ENCODE measurements at regions not wholly inside any gene's neighbourhood (a gene's known extent, or its start where the extent isn't known, plus 50 kb on each side); places are given as distances from the start of the nearest gene placed in this dataset.
"Not testable (repeated sequence)": the region's sequence is repeated elsewhere in the genome, so short reads cannot be mapped to it uniquely, and the experiment has no call there.

DNA sequence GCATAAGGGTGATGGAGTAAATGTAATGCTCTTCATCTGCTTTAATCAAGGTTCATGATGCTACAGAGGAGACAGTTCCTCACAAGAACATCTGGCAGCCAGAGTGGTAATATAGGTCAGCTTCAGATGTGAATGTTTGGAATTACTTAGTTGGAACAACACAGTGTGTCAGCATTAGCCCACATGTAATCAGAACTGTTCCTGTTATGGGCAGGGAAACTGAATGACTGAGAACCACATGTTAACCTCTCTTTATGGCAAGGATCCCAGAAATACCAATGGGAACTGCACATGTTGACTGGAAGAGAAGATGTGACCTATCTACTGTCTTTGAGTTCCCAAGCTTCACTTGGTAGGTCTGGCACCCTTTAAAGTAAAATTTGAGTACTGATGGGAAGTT, 390.1 kb upstream of the PDE3A start:
- DNase-seq (ENCODE audit: low read depth in 2 of 2) = peak; percentile 58 to 59

GRCh38 chr12:19979584-19979983, 388.8 kb upstream of the PDE3A start:
- DNase-seq (ENCODE audit: low read depth in 2 of 2) = peak in 1 of 2 donors; percentile 78

DNA sequence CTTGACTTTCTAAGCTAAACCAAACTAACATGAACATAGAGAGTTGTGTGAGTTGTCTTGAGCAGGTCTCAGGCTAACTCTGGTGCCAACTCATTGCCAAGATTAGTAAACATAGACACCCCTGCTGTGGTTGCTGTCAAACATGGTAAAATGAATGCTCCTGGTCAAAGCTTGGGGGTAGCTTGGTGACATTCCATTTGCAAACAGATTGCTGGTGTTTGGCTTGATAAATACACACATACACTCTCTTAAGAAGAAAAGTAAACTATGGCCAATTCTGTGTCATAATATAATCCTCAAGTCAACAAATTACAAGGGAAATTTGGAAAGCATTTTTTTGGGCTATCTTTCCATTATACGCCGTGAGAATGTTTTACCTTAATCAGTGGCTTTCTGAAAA, 386.4 kb upstream of the PDE3A start:
- DNase-seq (ENCODE audit: low read depth in 2 of 2) = no peak

DNA sequence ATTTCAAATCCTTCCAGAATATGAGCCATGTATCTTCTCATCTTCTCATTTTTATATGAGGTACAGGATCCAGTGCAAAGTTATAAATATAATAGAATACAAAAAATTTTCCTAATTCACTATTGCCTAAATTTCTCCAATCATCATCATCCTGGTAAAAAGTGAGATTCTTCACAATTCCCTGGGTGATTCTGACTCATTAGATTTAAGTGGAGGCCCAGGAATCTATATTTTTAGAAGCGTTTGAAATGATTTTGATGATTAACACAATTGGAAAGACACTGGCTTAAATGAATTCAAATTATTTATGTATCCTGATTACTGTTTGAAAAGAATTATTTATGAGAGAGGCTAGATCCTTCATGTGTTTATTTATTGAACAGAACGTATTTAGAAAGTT, 380.3 kb upstream of the PDE3A start:
- DNase-seq (ENCODE audit: low read depth in 2 of 2) = no peak

GRCh38 chr12:19988459-19988873, 379.9 kb upstream of the PDE3A start:
- DNase-seq (ENCODE audit: low read depth in 2 of 2) = peak in 1 of 2 donors; percentile 36

DNA sequence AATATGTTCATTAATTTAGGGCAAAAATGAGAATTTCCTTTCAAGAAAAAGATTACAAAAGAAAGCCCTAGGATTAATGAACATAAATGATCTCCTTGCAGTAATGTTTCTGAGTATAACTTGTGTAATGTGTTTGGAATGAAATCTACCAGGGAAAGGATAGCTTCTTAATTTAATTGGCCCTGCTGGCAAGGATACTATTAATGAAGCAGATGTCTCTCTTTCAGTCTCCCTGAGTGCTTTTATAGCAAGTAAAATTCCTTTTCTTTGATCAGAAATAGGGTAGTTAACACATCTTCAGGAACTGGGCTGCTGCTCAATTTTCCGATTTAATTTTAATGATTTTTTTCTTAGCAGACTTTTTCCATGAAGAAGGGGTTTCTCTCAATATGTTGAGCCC, 379.4 kb upstream of the PDE3A start:
- no peak for DNase-seq (ENCODE audit: low read depth in 2 of 2)

DNA sequence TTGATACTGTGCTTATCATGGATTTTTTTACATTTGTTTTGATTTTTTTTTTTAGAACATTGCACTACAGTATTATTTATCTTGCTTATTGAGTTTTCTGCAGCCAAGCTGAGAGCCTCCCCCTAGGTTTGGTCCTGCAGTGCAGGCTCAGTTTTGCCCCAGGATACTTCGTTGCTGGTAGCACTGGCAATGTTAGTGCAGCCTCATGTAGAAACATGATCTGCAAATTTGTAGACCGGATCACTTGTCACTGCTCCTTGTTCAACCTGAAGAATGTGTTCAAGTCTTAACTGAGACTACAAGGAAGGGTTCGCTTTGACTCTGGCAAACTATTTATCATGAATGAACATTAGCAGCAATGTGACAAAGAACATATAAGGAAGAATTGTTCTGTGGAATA, 377.2 kb upstream of the PDE3A start:
- DNase-seq (ENCODE audit: low read depth in 2 of 2) = no peak

DNA sequence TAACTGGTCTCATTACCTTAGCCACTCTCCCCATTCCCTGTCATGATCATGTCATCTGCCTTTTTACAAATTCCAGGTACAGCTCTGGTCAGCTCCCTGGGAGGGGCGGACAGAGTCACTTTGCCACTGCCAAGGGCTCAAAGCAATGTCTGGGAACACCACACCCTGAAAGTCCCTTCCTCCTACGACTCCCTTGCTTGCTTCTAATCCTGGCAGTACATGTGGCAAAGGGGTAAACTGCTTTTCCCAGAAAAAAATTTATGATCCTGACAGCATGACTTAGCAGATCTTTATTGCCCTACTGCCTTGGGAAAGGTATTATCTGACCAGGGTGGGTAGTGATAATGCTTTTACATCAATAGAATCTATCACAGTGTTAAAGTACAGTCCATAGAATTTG, 376.0 kb upstream of the PDE3A start:
- no peak for DNase-seq (ENCODE audit: low read depth in 2 of 2)

- peak in 1 of 2 donors; percentile 34 for DNase-seq (ENCODE audit: low read depth in 2 of 2)
Observed at GRCh38 chr12:19994968-19995367, 373.4 kb upstream of the PDE3A start.

- DNase-seq (ENCODE audit: low read depth in 2 of 2) = no peak
Observed at GRCh38 chr12:19997656-19998400, 370.5 kb upstream of the PDE3A start.

- peak in 1 of 2 donors; percentile 25 for DNase-seq (ENCODE audit: low read depth in 2 of 2)
Observed at GRCh38 chr12:19998411-19998810, 369.9 kb upstream of the PDE3A start.

DNA sequence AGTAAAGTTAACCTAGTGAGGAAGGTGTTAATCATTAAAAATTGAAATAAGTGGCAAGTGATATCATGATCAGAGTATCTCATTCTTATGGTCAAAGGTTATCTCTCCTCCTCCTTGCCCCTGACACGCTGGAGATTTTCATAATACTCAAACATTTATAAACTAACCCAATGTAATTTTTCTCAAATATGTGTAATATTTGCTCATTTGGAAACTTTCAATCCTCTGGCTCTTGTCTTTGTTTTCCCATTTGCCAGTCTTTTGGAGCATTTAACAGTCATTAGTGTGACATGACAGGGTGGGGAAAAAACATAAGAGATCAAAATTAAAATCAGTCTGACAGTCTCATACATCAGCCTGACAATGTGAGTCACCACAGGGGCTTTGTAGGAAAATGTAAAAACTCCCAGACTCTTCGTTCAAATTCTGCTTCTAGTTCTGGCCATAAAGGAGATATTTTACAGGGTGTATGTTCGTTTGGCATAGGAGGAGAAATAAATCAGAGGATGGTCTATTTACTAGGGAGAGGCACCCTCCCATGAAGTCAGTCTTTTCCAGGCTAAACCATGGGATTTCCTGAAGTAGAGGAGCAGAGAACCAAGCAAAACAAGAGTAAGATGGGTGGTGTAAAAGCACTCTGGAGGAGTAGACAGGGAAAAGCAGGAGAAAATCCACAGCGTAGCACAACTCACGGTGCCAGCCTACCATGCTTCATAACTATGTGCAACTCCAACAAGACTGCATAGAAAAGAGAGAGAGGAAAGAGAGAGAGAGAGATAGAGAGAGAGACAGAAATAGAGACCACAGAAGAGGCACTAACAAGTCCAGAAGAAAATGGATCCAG, 369.2 kb upstream of the PDE3A start:
- DNase-seq (ENCODE audit: low read depth in 2 of 2) = peak in 1 of 2 donors; percentile 45

DNA sequence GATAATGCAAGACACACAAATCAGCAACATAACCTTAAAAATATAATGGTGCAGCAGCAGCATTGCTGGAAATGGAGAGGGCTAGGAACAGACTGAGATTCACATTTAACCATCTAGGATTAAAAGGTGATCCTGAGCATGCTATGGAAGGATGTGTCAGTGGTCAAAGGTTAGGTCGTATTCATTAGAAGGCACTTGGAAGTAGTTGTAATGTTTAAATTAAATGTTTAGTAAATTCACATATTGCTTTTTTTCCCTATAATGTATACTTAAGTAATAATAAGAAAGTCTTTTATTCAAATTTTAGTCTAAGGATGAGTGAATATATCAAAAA, 368.6 kb upstream of the PDE3A start:
- DNase-seq (ENCODE audit: low read depth in 2 of 2) = no peak

DNA sequence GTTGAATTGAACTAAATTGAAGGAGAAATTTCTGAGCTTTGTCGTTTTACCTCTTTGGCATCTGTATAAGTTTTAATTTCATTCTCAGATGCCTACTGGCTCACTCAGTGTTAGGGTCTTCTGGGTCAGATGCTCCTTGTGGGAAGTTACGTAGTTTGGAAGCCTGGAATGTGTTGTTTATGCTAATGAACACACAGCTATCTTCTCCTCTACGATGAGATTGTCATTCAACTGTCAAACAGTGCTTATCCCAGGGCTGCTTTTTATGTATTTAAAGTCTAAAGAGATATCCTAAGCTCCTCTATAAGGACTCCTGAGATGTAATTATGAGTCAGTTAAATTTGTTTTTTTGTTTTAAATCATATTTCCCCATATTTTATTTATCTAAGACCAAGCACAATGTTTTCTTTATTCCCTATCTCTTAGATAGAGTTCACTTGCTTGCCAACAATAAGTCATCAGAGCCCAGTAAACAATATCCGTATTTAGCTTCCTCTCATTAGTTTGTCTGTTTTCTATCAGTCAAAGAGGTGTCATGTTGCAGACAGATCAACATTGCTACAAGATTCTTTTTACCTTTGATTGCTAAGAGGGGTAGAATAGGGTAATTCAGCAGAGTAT, 368.0 kb upstream of the PDE3A start:
- DNase-seq (ENCODE audit: low read depth in 2 of 2) = peak in 1 of 2 donors; percentile 47

- DNase-seq (ENCODE audit: low read depth in 2 of 2) = no peak
Observed at GRCh38 chr12:20003252-20003651, 365.1 kb upstream of the PDE3A start.

DNA sequence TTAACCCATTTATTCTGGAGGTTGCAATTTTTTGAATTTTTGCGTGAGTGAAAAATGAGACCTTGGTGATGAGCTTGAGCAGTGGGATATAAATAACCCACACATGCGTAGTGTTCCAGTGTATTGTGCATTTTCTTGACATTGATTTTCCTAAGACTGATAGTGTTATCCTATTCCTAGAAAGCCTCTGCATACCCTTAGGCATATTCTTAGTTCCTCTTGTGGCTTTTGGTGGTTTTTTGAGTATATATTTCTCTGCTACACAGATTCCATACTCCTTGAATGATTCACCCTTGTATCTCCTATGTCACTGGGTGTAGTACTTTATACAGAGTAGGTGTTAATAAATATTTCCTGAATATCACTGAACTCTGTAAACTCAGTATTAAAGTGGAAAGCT, 363.4 kb upstream of the PDE3A start:
- DNase-seq (ENCODE audit: low read depth in 2 of 2) = no peak

GRCh38 chr12:20006871-20007730, 361.2 kb upstream of the PDE3A start:
- DNase-seq (ENCODE audit: low read depth in 2 of 2) = no peak

GRCh38 chr12:20009965-20010364, 358.4 kb upstream of the PDE3A start:
- DNase-seq (ENCODE audit: low read depth in 2 of 2) = not testable (repeated sequence)

- DNase-seq (ENCODE audit: low read depth in 2 of 2) = peak in 1 of 2 donors; percentile 80
Observed at GRCh38 chr12:20011200-20011599, 357.1 kb upstream of the PDE3A start.

GRCh38 chr12:20017802-20018201, 350.5 kb upstream of the PDE3A start:
- DNase-seq (ENCODE audit: low read depth in 2 of 2) = no peak

GRCh38 chr12:20018406-20018805, 349.9 kb upstream of the PDE3A start:
- no peak for DNase-seq (ENCODE audit: low read depth in 2 of 2)

DNA sequence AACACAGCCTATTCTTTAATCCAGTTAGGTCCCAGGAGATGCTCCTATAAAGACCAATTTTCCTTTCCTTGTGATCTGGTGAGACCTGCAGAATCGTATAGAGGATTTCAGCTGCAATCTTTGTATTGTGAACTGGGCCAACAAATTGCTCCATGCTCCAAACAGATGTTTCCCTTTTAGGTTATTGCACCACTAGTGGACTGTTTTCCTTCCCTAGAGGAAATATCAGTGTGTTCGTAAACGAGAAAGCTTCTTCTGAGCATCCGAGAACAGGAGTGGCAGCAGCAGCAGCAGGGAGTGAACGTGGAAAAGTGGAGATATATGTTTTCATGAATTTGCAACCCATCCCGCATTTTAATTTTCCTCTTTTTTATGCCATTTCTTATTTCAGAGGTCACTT, 344.1 kb upstream of the PDE3A start:
- peak; percentile 86 to 92 for DNase-seq (ENCODE audit: low read depth in 2 of 2)
